HepG2 (cell line): ENCODE measurements at regions not wholly inside any gene's neighbourhood (a gene's known extent, or its start where the extent isn't known, plus 50 kb on each side); places are given as distances from the start of the nearest gene placed in this dataset.

Experiments
- ATAC-seq: fragments of 200-7000 bp; cut with Tn5 transposase; 3 replicates; pipeline ENCODE4 v1.9.1; 2020; ENCODE audit warnings: mild to moderate bottlenecking, moderate library complexity
- BruUV-seq: library from RNA; stranded (reverse); fragments of 400-500 nt; replicated peaks from 2 replicates; lab custom pipeline; 2021; lab: Mats Ljungman, UMichigan
- CTCF ChIA-PET: fragments of 300-600 bp; formaldehyde crosslinking; extraction: SDS; loops from one replicate; lab custom pipeline; 2021; ENCODE audit warnings: low total read pairs, inconsistent platforms, low intra/inter-chr PET ratio; lab: Yijun Ruan, JAX
- POLR2A ChIA-PET: fragments of 350-600 bp; sonication (Branson Sonifier 250); formaldehyde crosslinking; loops from one replicate; lab custom pipeline; 2020; ENCODE audit warnings: antibody characterized with exemption, inconsistent platforms; lab: Yijun Ruan, JAX
- DNase-seq: peaks from one replicate; pipeline ENCODE4 v3.0.0-alpha.2; 2015; ENCODE audit warnings: low spot score
- FAIRE-seq: peaks from 3 replicates; lab custom pipeline; 2011; peaks lifted over from hg19 to GRCh38; lab: Jason Lieb, UNC
- H2AFZ ChIP-seq: one replicate; pipeline ENCODE4 v1.6.1; 2011; ENCODE audit warnings: low read length, inconsistent platforms
- H3K27ac ChIP-seq: fragments of 300-600 bp; 3 replicates; pipeline ENCODE4 v1.8.0; 2011; ENCODE audit warnings: mixed run types, mild to moderate bottlenecking, mixed read lengths, low read length, inconsistent platforms; ENCODE audit not compliant: insufficient read depth; ENCODE audit errors: extremely low read length
- H3K27me3 ChIP-seq, 2 experiments: fragments of 200-600 bp in 1 of 2; 2 replicates in 1 of 2; 3 replicates in 1 of 2; pipeline versions ENCODE4 v1.6.0 to v1.8.0; 2011; ENCODE audit warnings: low read length in 2 of 2, mild to moderate bottlenecking in 2 of 2, moderate library complexity in 2 of 2, inconsistent platforms in 1 of 2; ENCODE audit not compliant: insufficient read depth in 2 of 2, control insufficient read depth in 1 of 2
- H3K36me3 ChIP-seq, 2 experiments: fragments of 200-600 bp in 1 of 2; replicated peaks in 1 of 2; 2 replicates in 1 of 2; 3 replicates in 1 of 2; pipeline versions ENCODE4 v1.5.1 to v1.8.0; 2011; ENCODE audit warnings: low read length in 2 of 2, inconsistent platforms in 1 of 2; ENCODE audit not compliant: insufficient read depth in 2 of 2, control insufficient read depth in 1 of 2
- H3K4me1 ChIP-seq: 2 replicates; pipeline ENCODE4 v1.5.1; 2012; ENCODE audit warnings: low read length, inconsistent platforms; ENCODE audit not compliant: insufficient read depth
- H3K4me2 ChIP-seq: 2 replicates; pipeline ENCODE4 v1.6.0; 2011; ENCODE audit warnings: low read depth, low read length, inconsistent platforms
- H3K4me3 ChIP-seq, 3 experiments: fragments of 200-600 bp in 1 of 3; sonication (generic), shearing (Covaris generic) in 1 of 3; replicated peaks in 1 of 3; 2 replicates each; pipeline ENCODE4 v1.5.1; 2011 to 2016; ENCODE audit warnings: low read length in 3 of 3, inconsistent platforms in 2 of 3, low read depth in 2 of 3, mild to moderate bottlenecking in 2 of 3, control low read depth in 1 of 3, mixed read lengths in 1 of 3; ENCODE audit not compliant: insufficient read depth in 1 of 3
- H3K79me2 ChIP-seq: one replicate; pipeline ENCODE4 v1.6.1; 2011; ENCODE audit warnings: low read length, inconsistent platforms; ENCODE audit not compliant: insufficient read depth
- H3K9ac ChIP-seq: 2 replicates; pipeline ENCODE4 v1.6.0; 2011; ENCODE audit warnings: mild to moderate bottlenecking, low read depth, low read length, inconsistent platforms; ENCODE audit not compliant: insufficient read depth
- H3K9me3 ChIP-seq: 2 replicates; pipeline ENCODE4 v1.5.1; 2012; ENCODE audit warnings: mild to moderate bottlenecking, low read length
- H4K20me1 ChIP-seq: 2 replicates; pipeline ENCODE4 v1.6.0; 2011; ENCODE audit warnings: inconsistent platforms, mild to moderate bottlenecking, low read length, moderate library complexity; ENCODE audit not compliant: insufficient read depth
- ATAD3A ChIP-seq: sonication (generic); formaldehyde crosslinking; IDR thresholded peaks from 2 replicates; pipeline ENCODE4 v1.4.0; 2020; ENCODE audit warnings: missing genetic modification reagents
- ATF4 ChIP-seq, 2 experiments: fragments of 450-650 bp in 1 of 2; sonication (generic) in 1 of 2; formaldehyde crosslinking; IDR thresholded peaks; 2 replicates each; pipeline versions ENCODE4 v1.5.0 to v1.8.0; 2020 to 2022; ENCODE audit warnings: mild to moderate bottlenecking in 1 of 2, missing genetic modification reagents in 1 of 2
- GTF2F1 ChIP-seq: fragments of 150-350 bp; IDR thresholded peaks from 2 replicates; pipeline ENCODE4 v1.6.1; 2014; ENCODE audit warnings: low read length
- MTA1 ChIP-seq: sonication (generic); formaldehyde crosslinking; IDR thresholded peaks from 2 replicates; pipeline ENCODE4 v1.4.0; 2020; ENCODE audit warnings: missing genetic modification reagents, mild to moderate bottlenecking, borderline replicate concordance
- SMAD3 ChIP-seq: sonication (generic); formaldehyde crosslinking; IDR thresholded peaks from 2 replicates; pipeline ENCODE4 v1.4.0; 2020; ENCODE audit warnings: missing genetic modification reagents
- SP2 ChIP-seq: sonication (generic); formaldehyde crosslinking; IDR thresholded peaks from 2 replicates; pipeline ENCODE4 v1.5.1; 2020; ENCODE audit warnings: mild to moderate bottlenecking, missing genetic modification reagents
- XBP1 ChIP-seq: sonication (generic); formaldehyde crosslinking; IDR thresholded peaks from 2 replicates; pipeline ENCODE4 v1.5.0; 2020; ENCODE audit warnings: missing genetic modification reagents
- ZNF263 ChIP-seq: sonication (generic); formaldehyde crosslinking; IDR thresholded peaks from 2 replicates; pipeline ENCODE4 v1.4.0; 2020; ENCODE audit warnings: missing genetic modification reagents
- ZNF629 ChIP-seq: sonication (generic); formaldehyde crosslinking; conservative IDR thresholded peaks from 2 replicates; pipeline ENCODE4 v1.5.0; 2020; ENCODE audit warnings: missing genetic modification reagents
- ZNF781 ChIP-seq: sonication (generic); formaldehyde crosslinking; IDR thresholded peaks from 2 replicates; pipeline ENCODE4 v1.5.1; 2020; ENCODE audit warnings: borderline replicate concordance, mild to moderate bottlenecking, missing genetic modification reagents; ENCODE audit errors: not compliant biosample characterization
- in situ Hi-C: cut with HindIII; loops from 2 replicates; pipeline ENCODE4 v1.10.0; 2017; ENCODE audit warnings: low pct_unique_long_range_greater_than_20kb; ENCODE audit not compliant: extremely low pct_ligation_motif_present
- intact Hi-C: fragments of 100-400 bp; cut with micrococcal nuclease; formaldehyde crosslinking; loops from one replicate; pipeline ENCODE4 v1.10.0; 2022; ENCODE audit not compliant: unreplicated experiment
- TF ChIP-seq, protein P1 (sequence below): sonication (generic); formaldehyde crosslinking; IDR thresholded peaks from 2 replicates; pipeline ENCODE4 v1.9.0; 2021; ENCODE audit warnings: missing genetic modification reagents, borderline replicate concordance

GRCh38 chr15:62409466-62409865 lies 244.4 kb upstream of the C2CD4B start:
- ATAC-seq (no peak), FAIRE-seq (no peak), DNase-seq (no peak)
- Histone ChIP-seq H3K79me2 (no peaks in the 10 kb centered on the region), H4K20me1 (no peaks in the 10 kb centered on the region), H3K9ac (no peak overlapping the region), H2AFZ (no peak overlapping the region), H3K4me1 (peaks cover 6% of the 10 kb centered on the region), H3K9me3 (no peaks in the 10 kb centered on the region), H3K27me3 (no peaks in the 10 kb centered on the region), H3K4me3 (no peak overlapping the region), H3K36me3 (no peaks in the 10 kb centered on the region), H3K27ac (no peak overlapping the region), H3K4me2 (no peak overlapping the region)
- no TSS peak for BruUV-seq
- no peak for TF ChIP-seq ZNF263 (CRISPR knock-in tag)
- TF ChIP-seq, protein P1, sequence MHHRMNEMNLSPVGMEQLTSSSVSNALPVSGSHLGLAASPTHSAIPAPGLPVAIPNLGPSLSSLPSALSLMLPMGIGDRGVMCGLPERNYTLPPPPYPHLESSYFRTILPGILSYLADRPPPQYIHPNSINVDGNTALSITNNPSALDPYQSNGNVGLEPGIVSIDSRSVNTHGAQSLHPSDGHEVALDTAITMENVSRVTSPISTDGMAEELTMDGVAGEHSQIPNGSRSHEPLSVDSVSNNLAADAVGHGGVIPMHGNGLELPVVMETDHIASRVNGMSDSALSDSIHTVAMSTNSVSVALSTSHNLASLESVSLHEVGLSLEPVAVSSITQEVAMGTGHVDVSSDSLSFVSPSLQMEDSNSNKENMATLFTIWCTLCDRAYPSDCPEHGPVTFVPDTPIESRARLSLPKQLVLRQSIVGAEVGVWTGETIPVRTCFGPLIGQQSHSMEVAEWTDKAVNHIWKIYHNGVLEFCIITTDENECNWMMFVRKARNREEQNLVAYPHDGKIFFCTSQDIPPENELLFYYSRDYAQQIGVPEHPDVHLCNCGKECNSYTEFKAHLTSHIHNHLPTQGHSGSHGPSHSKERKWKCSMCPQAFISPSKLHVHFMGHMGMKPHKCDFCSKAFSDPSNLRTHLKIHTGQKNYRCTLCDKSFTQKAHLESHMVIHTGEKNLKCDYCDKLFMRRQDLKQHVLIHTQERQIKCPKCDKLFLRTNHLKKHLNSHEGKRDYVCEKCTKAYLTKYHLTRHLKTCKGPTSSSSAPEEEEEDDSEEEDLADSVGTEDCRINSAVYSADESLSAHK, result no peak
- TF ChIP-seq ATAD3A (CRISPR knock-in tag), result no peak
- TF ChIP-seq SP2 (CRISPR knock-in tag), result no peak
- TF ChIP-seq ZNF781, result no peak
- TF ChIP-seq ZNF629 (CRISPR knock-in tag), result no peak
- TF ChIP-seq SMAD3 (CRISPR knock-in tag), result no peak
- no peak for TF ChIP-seq ATF4 (CRISPR knock-in tag; IDR thresholded peaks at IDR 0.05)
- no peak for TF ChIP-seq MTA1
- no peak for TF ChIP-seq GTF2F1
- no peak for TF ChIP-seq XBP1 (CRISPR knock-in tag)
- CTCF ChIA-PET, result no interaction called here
- in situ Hi-C loops (no loop called here), intact Hi-C loops (no loop called here)
- POLR2A ChIA-PET, result no interaction called here
